B cell (primary cell): ENCODE measurements at regions not wholly inside any gene's neighbourhood (a gene's known extent, or its start where the extent isn't known, plus 50 kb on each side); places are given as distances from the start of the nearest gene placed in this dataset.

Experiments used
- ATAC-seq: fragments of 200-7000 bp; cut with Tn5 transposase; one replicate; pipeline ENCODE4 v1.10.0; 2021; ENCODE audit warnings: low read depth, mild to moderate bottlenecking, moderate number of reproducible peaks, moderate library complexity
- CTCF ChIA-PET: fragments of 350-600 bp; sonication (Branson Sonifier 250); formaldehyde crosslinking; loops from one replicate; lab custom pipeline; 2021; ENCODE audit warnings: antibody characterized with exemption, inconsistent platforms; lab: Charles Lee
- POLR2A ChIA-PET: fragments of 350-600 bp; sonication (Branson Sonifier 250); formaldehyde crosslinking; loops from one replicate; lab custom pipeline; 2021; ENCODE audit warnings: antibody characterized with exemption; lab: Charles Lee
- DNase-seq: peaks from one replicate; pipeline ENCODE4 v3.0.0; 2013
- H2AFZ ChIP-seq: 2 replicates; pipeline ENCODE4 v1.6.1; 2012; ENCODE audit warnings: mild to moderate bottlenecking, low read depth, low read length; ENCODE audit not compliant: insufficient read depth, poor library complexity, severe bottlenecking
- H3K27ac ChIP-seq, 2 donors: 1 replicate in 1 of 2; 2 replicates in 1 of 2; pipeline ENCODE4 v1.5.1; 2012 to 2013; ENCODE audit warnings: low read length in 2 of 2, mild to moderate bottlenecking in 2 of 2, moderate library complexity in 1 of 2
- H3K27me3 ChIP-seq, 4 experiments: fragments of 200-600 bp in 1 of 4; sonication (generic) in 1 of 4; replicated peaks in 1 of 4; 1 replicate in 2 of 4; 2 replicates in 2 of 4; pipeline versions ENCODE4 v1.6.1 to v1.7.0; 2013 to 2016; ENCODE audit warnings: low read length in 3 of 4, mild to moderate bottlenecking in 2 of 4, mixed read lengths in 1 of 4, moderate library complexity in 1 of 4; ENCODE audit not compliant: insufficient read depth in 4 of 4, control insufficient read depth in 3 of 4; ENCODE audit errors: control extremely low read depth in 1 of 4
- H3K36me3 ChIP-seq, 2 experiments: replicated peaks in 1 of 2; 1 replicate in 1 of 2; 2 replicates in 1 of 2; pipeline versions ENCODE4 v1.6.1 to v1.7.1; 2013; ENCODE audit warnings: low read length in 1 of 2; ENCODE audit not compliant: insufficient read depth in 2 of 2, control insufficient read depth in 1 of 2; ENCODE audit errors: control extremely low read depth in 1 of 2, extremely low read depth in 1 of 2
- H3K4me1 ChIP-seq, 2 donors: fragments of 200-600 bp in 1 of 2; sonication (generic) in 1 of 2; 1 replicate in 1 of 2; 2 replicates in 1 of 2; pipeline versions ENCODE4 v1.5.1 to v1.6.1; 2013 to 2017; ENCODE audit warnings: low read length in 2 of 2; ENCODE audit not compliant: control insufficient read depth in 2 of 2, insufficient read depth in 2 of 2
- H3K4me2 ChIP-seq: replicated peaks from 2 replicates; pipeline ENCODE3; 2012; ENCODE audit warnings: mild to moderate bottlenecking, low read depth, low read length; ENCODE audit not compliant: poor library complexity, severe bottlenecking
- H3K4me3 ChIP-seq, 5 experiments: fragments of 200-600 bp in 1 of 5; sonication (generic) in 1 of 5; 1 replicate in 3 of 5; 2 replicates in 2 of 5; pipeline versions ENCODE4 v1.5.1 to v1.7.0; 2011 to 2016; ENCODE audit warnings: low read length in 4 of 5, mild to moderate bottlenecking in 4 of 5, low read depth in 2 of 5, control low read depth in 1 of 5, moderate library complexity in 1 of 5; ENCODE audit not compliant: insufficient read depth in 1 of 5; ENCODE audit errors: control extremely low read depth in 1 of 5, extremely low read depth in 1 of 5
- H3K79me2 ChIP-seq: fragments of 200-600 bp; sonication (generic); one replicate; pipeline ENCODE4 v1.6.0; 2016; ENCODE audit warnings: low read length; ENCODE audit not compliant: control insufficient read depth, insufficient read depth
- H3K9ac ChIP-seq: fragments of 200-600 bp; sonication (generic); 2 replicates; pipeline ENCODE4 v1.6.1; 2017; ENCODE audit warnings: mild to moderate bottlenecking, low read length, moderate library complexity
- H3K9me3 ChIP-seq, 3 donors: one replicate each; pipeline versions ENCODE4 v1.6.1 to v1.7.1; 2013; ENCODE audit warnings: low read length in 2 of 3; ENCODE audit not compliant: control insufficient read depth in 2 of 3, insufficient read depth in 1 of 3; ENCODE audit errors: control extremely low read depth in 1 of 3
- H4K20me1 ChIP-seq: 2 replicates; pipeline ENCODE4 v1.6.0; 2012; ENCODE audit warnings: mild to moderate bottlenecking, low read length; ENCODE audit not compliant: insufficient read depth, control insufficient read depth, poor library complexity, severe bottlenecking
- H3K27ac Mint-ChIP-seq: one replicate; pipeline ENCODE4 v1.8.0; 2021; ENCODE audit warnings: mixed read lengths
- H3K27me3 Mint-ChIP-seq: one replicate; pipeline ENCODE4 v1.8.0; 2021; ENCODE audit warnings: mixed read lengths
- H3K4me1 Mint-ChIP-seq: one replicate; pipeline ENCODE4 v1.8.0; 2021; ENCODE audit warnings: mixed read lengths
- H3K4me3 Mint-ChIP-seq: one replicate; pipeline ENCODE4 v1.8.0; 2021; ENCODE audit warnings: mixed read lengths
- H3K9me3 Mint-ChIP-seq: one replicate; pipeline ENCODE4 v1.8.0; 2022; ENCODE audit warnings: mixed read lengths; ENCODE audit not compliant: insufficient read depth
- EZH2 ChIP-seq: IDR thresholded peaks from 2 replicates; pipeline ENCODE4 v1.6.1; 2012; ENCODE audit warnings: borderline replicate concordance, low read depth, mild to moderate bottlenecking, moderate library complexity, low read length; ENCODE audit not compliant: insufficient read depth, poor library complexity, severe bottlenecking
- WGBS: methylation state at CpG from one replicate; pipeline ENCODE4 v1.1.5; 2013; ENCODE audit warnings: missing lambda C conversion rate; ENCODE audit not compliant: insufficient coverage; 5-methylcytosine and 5-hydroxymethylcytosine counted together
- intact Hi-C: fragments of 100-400 bp; cut with micrococcal nuclease; formaldehyde crosslinking; loops from one replicate; pipeline ENCODE4 v1.10.0; 2022
- TF ChIP-seq, protein P1 (sequence below): fragments of 200-600 bp; IDR thresholded peaks from one replicate; pipeline ENCODE4 v1.8.0; 2022; ENCODE audit warnings: antibody characterized with exemption, mild to moderate bottlenecking

GRCh38 chr9:118896324-118897000, 472.8 kb downstream of the BRINP1 start:
- 100% methylated on average over 3 of the region's 4 CpGs for WGBS

GRCh38 chr9:118918180-118918579, 451.1 kb downstream of the BRINP1 start:
- no peak for DNase-seq
- peaks cover 3% of the 10 kb centered on the region for H3K9me3 Mint-ChIP-seq
- Histone ChIP-seq H3K4me2 (no peak overlapping the region), H3K4me1 (no peaks in the 10 kb centered on the region), H2AFZ (no peak overlapping the region), H3K9me3 (peaks cover 0 to 11% (median 0%) of the 10 kb centered on the region in 3 donors), H3K4me3 (no peak overlapping the region), H4K20me1 (no peaks in the 10 kb centered on the region), H3K79me2 (no peaks in the 10 kb centered on the region), H3K36me3 (no peaks in the 10 kb centered on the region), H3K27ac (no peak overlapping the region), H3K27me3 (no peaks in the 10 kb centered on the region), H3K9ac (no peak overlapping the region)
- no peaks in the 10 kb centered on the region for H3K27me3 Mint-ChIP-seq
- ChIA-PET CTCF (no interaction called here), POLR2A (no interaction called here)
- H3K4me3 Mint-ChIP-seq: no peak overlapping the region
- H3K4me1 Mint-ChIP-seq: no peaks in the 10 kb centered on the region
- TF ChIP-seq, protein P1, sequence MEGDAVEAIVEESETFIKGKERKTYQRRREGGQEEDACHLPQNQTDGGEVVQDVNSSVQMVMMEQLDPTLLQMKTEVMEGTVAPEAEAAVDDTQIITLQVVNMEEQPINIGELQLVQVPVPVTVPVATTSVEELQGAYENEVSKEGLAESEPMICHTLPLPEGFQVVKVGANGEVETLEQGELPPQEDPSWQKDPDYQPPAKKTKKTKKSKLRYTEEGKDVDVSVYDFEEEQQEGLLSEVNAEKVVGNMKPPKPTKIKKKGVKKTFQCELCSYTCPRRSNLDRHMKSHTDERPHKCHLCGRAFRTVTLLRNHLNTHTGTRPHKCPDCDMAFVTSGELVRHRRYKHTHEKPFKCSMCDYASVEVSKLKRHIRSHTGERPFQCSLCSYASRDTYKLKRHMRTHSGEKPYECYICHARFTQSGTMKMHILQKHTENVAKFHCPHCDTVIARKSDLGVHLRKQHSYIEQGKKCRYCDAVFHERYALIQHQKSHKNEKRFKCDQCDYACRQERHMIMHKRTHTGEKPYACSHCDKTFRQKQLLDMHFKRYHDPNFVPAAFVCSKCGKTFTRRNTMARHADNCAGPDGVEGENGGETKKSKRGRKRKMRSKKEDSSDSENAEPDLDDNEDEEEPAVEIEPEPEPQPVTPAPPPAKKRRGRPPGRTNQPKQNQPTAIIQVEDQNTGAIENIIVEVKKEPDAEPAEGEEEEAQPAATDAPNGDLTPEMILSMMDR: no peak
- no peak for TF ChIP-seq EZH2
- intact Hi-C loops: no loop called here
- H3K27ac Mint-ChIP-seq: no peak overlapping the region
- ATAC-seq: no peak

More at GRCh38 chr9:118896324-118897000, 472.8 kb downstream of the BRINP1 start:
- Histone ChIP-seq H3K27me3 (no peaks in the 10 kb centered on the region), H3K9me3 (peaks cover 0 to 3% (median 0%) of the 10 kb centered on the region in 3 donors), H3K36me3 (no peaks in the 10 kb centered on the region), H4K20me1 (no peaks in the 10 kb centered on the region), H3K9ac (no peak overlapping the region), H3K27ac (no peak overlapping the region), H3K4me2 (no peak overlapping the region), H2AFZ (no peak overlapping the region), H3K79me2 (no peaks in the 10 kb centered on the region), H3K4me3 (no peak overlapping the region), H3K4me1 (no peaks in the 10 kb centered on the region)
- Mint-ChIP-seq H3K4me3 (no peak overlapping the region), H3K27ac (no peak overlapping the region), H3K9me3 (peaks cover 3% of the 10 kb centered on the region), H3K4me1 (no peaks in the 10 kb centered on the region), H3K27me3 (no peaks in the 10 kb centered on the region)
- ATAC-seq (no peak), DNase-seq (no peak)
- CTCF ChIA-PET: no interaction called here
- TF ChIP-seq EZH2: no peak
- TF ChIP-seq, protein P1: no peak
- POLR2A ChIA-PET: no interaction called here
- intact Hi-C loops: no loop called here
